HepG2 (cell line): ENCODE measurements at regions not wholly inside any gene's neighbourhood (a gene's known extent, or its start where the extent isn't known, plus 50 kb on each side); places are given as distances from the start of the nearest gene placed in this dataset.

ENCODE experiments used
- AKAP8 ChIP-seq: sonication (generic); formaldehyde crosslinking; IDR thresholded peaks from 2 replicates; pipeline ENCODE4 v1.5.1; 2020; ENCODE audit warnings: mild to moderate bottlenecking, missing genetic modification reagents
- DNMT1 ChIP-seq: sonication (generic); formaldehyde crosslinking; IDR thresholded peaks from 2 replicates; pipeline ENCODE4 v1.5.1; 2020; ENCODE audit warnings: mild to moderate bottlenecking, missing genetic modification reagents
- HMGA1 ChIP-seq: sonication (generic); formaldehyde crosslinking; conservative IDR thresholded peaks from 2 replicates; pipeline ENCODE4 v1.4.0; 2020; ENCODE audit warnings: missing genetic modification reagents
- HNF4G ChIP-seq, 2 experiments: sonication (generic) in 1 of 2; formaldehyde crosslinking in 1 of 2; IDR thresholded peaks; 2 replicates each; pipeline versions ENCODE4 v1.4.0 to v1.6.1; 2011 to 2020; ENCODE audit warnings: borderline replicate concordance in 2 of 2, low read depth in 2 of 2, mild to moderate bottlenecking in 2 of 2, low read length in 1 of 2, missing genetic modification reagents in 1 of 2, moderate library complexity in 1 of 2
- HOMEZ ChIP-seq: IDR thresholded peaks from 2 replicates; pipeline ENCODE4 v1.6.1; 2016; ENCODE audit warnings: low read depth
- KMT2B ChIP-seq: IDR thresholded peaks from 2 replicates; pipeline ENCODE4 v1.6.1; 2016; ENCODE audit warnings: missing genetic modification reagents, missing compliant biosample characterization
- MYNN ChIP-seq: sonication (generic); formaldehyde crosslinking; IDR thresholded peaks from 2 replicates; pipeline ENCODE4 v1.4.0; 2020; ENCODE audit warnings: mild to moderate bottlenecking, low read depth, missing genetic modification reagents
- NFE2 ChIP-seq: sonication (generic); formaldehyde crosslinking; IDR thresholded peaks from 2 replicates; pipeline ENCODE4 v1.4.0; 2020; ENCODE audit warnings: missing genetic modification reagents
- NFKBIZ ChIP-seq: IDR thresholded peaks from 2 replicates; pipeline ENCODE4 v1.6.1; 2018; ENCODE audit warnings: missing genetic modification reagents, missing compliant biosample characterization
- NRL ChIP-seq: sonication (generic); formaldehyde crosslinking; IDR thresholded peaks from 2 replicates; pipeline ENCODE4 v1.5.0; 2020; ENCODE audit warnings: missing genetic modification reagents, mild to moderate bottlenecking, moderate library complexity, borderline replicate concordance
- POGZ ChIP-seq: sonication (generic); formaldehyde crosslinking; IDR thresholded peaks from 2 replicates; pipeline ENCODE4 v1.4.0; 2020; ENCODE audit warnings: mild to moderate bottlenecking, missing genetic modification reagents
- SIN3A ChIP-seq: IDR thresholded peaks from 2 replicates; pipeline ENCODE4 v1.6.1; 2011; ENCODE audit warnings: low read depth, mild to moderate bottlenecking, control low read depth, low read length, borderline replicate concordance
- SOX5 ChIP-seq: IDR thresholded peaks from 2 replicates; pipeline ENCODE4 v1.6.1; 2016; ENCODE audit warnings: borderline replicate concordance
- TAF15 ChIP-seq: fragments of 200-400 bp; formaldehyde crosslinking; IDR thresholded peaks from one replicate; pipeline ENCODE4 v1.6.1; 2018; ENCODE audit warnings: mild to moderate bottlenecking, low read depth, low read length; ENCODE audit not compliant: poor library complexity, severe bottlenecking
- TMF1 ChIP-seq: sonication (generic); formaldehyde crosslinking; IDR thresholded peaks from 2 replicates; pipeline ENCODE4 v1.8.1; 2022; ENCODE audit warnings: low read depth, missing genetic modification reagents
- YEATS2 ChIP-seq: sonication (generic); formaldehyde crosslinking; IDR thresholded peaks from 2 replicates; pipeline ENCODE4 v1.4.0; 2020; ENCODE audit warnings: missing genetic modification reagents, borderline replicate concordance
- ZKSCAN1 ChIP-seq: fragments of 150-350 bp; IDR thresholded peaks from 2 replicates; pipeline ENCODE4 v1.6.1; 2014; ENCODE audit warnings: low read length
- ZNF18 ChIP-seq: sonication (generic); formaldehyde crosslinking; IDR thresholded peaks from 2 replicates; pipeline ENCODE4 v1.8.0; 2022; ENCODE audit warnings: mild to moderate bottlenecking, missing genetic modification reagents; ENCODE audit not compliant: insufficient replicate concordance
- ZNF557 ChIP-seq: sonication (generic); formaldehyde crosslinking; IDR thresholded peaks from 2 replicates; pipeline ENCODE4 v1.4.0; 2020; ENCODE audit warnings: missing genetic modification reagents
- ZNF569 ChIP-seq: sonication (generic); formaldehyde crosslinking; IDR thresholded peaks from 2 replicates; pipeline ENCODE4 v1.5.0; 2020; ENCODE audit warnings: mild to moderate bottlenecking, missing genetic modification reagents, moderate library complexity, borderline replicate concordance
- TF ChIP-seq, protein P1 (sequence below): sonication (generic); formaldehyde crosslinking; IDR thresholded peaks from 2 replicates; pipeline ENCODE4 v1.8.0; 2022; ENCODE audit warnings: missing genetic modification reagents, low read depth, mild to moderate bottlenecking, borderline replicate concordance
- TF ChIP-seq, protein P2 (sequence below): sonication (generic); formaldehyde crosslinking; IDR thresholded peaks from 2 replicates; pipeline ENCODE4 v1.4.0; 2020; ENCODE audit warnings: missing genetic modification reagents, borderline replicate concordance
- TF ChIP-seq, protein P3 (sequence below): sonication (generic); formaldehyde crosslinking; IDR thresholded peaks from 2 replicates; pipeline ENCODE4 v1.4.0; 2020; ENCODE audit warnings: mild to moderate bottlenecking, missing genetic modification reagents

GRCh38 chr5:38115318-38115827 lies 143.0 kb upstream of the EGFLAM start (continued):
- no peak for TF ChIP-seq MYNN (CRISPR knock-in tag)
- TF ChIP-seq HMGA1 (CRISPR knock-in tag), result no peak
- TF ChIP-seq DNMT1 (CRISPR knock-in tag), result no peak
- TF ChIP-seq YEATS2 (CRISPR knock-in tag), result 0 out of 2 replicates have a peak, but pooled peaks have one; percentile 26
- TF ChIP-seq TMF1 (CRISPR knock-in tag), result no peak
- TF ChIP-seq, protein P1, sequence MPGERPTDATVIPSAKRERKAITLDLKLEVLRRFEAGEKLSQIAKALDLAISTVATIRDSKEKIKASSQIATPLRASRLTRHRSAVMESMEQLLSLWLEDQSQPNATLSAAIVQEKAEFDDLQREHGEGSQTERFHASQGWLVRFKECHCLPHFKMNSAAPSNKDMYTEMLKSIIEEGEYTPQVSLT (CRISPR knock-in tag), result no peak
- no peak for TF ChIP-seq NRL
- TF ChIP-seq AKAP8 (CRISPR knock-in tag), result no peak
- TF ChIP-seq SOX5, result peak; percentile 96
- peak; percentile 57 for TF ChIP-seq ZNF18
- peak; percentile 85 for TF ChIP-seq HOMEZ (CRISPR knock-in tag)
- no peak for TF ChIP-seq TAF15
- no peak for TF ChIP-seq ZKSCAN1
- 0 out of 2 replicates have a peak, but pooled peaks have one; percentile 34 for TF ChIP-seq NFKBIZ
- no peak for TF ChIP-seq NFE2 (CRISPR knock-in tag)
- TF ChIP-seq, protein P2, sequence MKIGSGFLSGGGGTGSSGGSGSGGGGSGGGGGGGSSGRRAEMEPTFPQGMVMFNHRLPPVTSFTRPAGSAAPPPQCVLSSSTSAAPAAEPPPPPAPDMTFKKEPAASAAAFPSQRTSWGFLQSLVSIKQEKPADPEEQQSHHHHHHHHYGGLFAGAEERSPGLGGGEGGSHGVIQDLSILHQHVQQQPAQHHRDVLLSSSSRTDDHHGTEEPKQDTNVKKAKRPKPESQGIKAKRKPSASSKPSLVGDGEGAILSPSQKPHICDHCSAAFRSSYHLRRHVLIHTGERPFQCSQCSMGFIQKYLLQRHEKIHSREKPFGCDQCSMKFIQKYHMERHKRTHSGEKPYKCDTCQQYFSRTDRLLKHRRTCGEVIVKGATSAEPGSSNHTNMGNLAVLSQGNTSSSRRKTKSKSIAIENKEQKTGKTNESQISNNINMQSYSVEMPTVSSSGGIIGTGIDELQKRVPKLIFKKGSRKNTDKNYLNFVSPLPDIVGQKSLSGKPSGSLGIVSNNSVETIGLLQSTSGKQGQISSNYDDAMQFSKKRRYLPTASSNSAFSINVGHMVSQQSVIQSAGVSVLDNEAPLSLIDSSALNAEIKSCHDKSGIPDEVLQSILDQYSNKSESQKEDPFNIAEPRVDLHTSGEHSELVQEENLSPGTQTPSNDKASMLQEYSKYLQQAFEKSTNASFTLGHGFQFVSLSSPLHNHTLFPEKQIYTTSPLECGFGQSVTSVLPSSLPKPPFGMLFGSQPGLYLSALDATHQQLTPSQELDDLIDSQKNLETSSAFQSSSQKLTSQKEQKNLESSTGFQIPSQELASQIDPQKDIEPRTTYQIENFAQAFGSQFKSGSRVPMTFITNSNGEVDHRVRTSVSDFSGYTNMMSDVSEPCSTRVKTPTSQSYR (CRISPR knock-in tag), result 0 out of 2 replicates have a peak, but pooled peaks have one; percentile 13
- TF ChIP-seq HNF4G (IDR thresholded peaks at IDR 0.05; ENCODE audit: borderline replicate concordance, low read depth, low read length), result no peak
- no peak for TF ChIP-seq HNF4G (CRISPR knock-in tag; IDR thresholded peaks at IDR 0.05; ENCODE audit: borderline replicate concordance, low read depth)
- peak; percentile 24; the same call in 1 of the 2 replicates for TF ChIP-seq ZNF557 (CRISPR knock-in tag)
- TF ChIP-seq POGZ, result no peak
- TF ChIP-seq, protein P3, sequence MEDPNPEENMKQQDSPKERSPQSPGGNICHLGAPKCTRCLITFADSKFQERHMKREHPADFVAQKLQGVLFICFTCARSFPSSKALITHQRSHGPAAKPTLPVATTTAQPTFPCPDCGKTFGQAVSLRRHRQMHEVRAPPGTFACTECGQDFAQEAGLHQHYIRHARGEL (CRISPR knock-in tag), result no peak
- TF ChIP-seq ZNF569, result no peak
- TF ChIP-seq KMT2B (CRISPR knock-in tag), result 0 out of 2 replicates have a peak, but pooled peaks have one; percentile 42
- TF ChIP-seq SIN3A, result no peak
